GM19395 (cell line): ENCODE measurements at regions not wholly inside any gene's neighbourhood (a gene's known extent, or its start where the extent isn't known, plus 50 kb on each side); places are given as distances from the start of the nearest gene placed in this dataset.
"Not testable (repeated sequence)": the region's sequence is repeated elsewhere in the genome, so short reads cannot be mapped to it uniquely, and the experiment has no call there.

Source experiments
- ATAC-seq: cut with Tn5 transposase; IDR thresholded peaks from one replicate; pipeline ENCODE4 v1.9.1; 2021; ENCODE audit warnings: mild to moderate bottlenecking, moderate library complexity; ENCODE audit not compliant: unreplicated experiment

DNA sequence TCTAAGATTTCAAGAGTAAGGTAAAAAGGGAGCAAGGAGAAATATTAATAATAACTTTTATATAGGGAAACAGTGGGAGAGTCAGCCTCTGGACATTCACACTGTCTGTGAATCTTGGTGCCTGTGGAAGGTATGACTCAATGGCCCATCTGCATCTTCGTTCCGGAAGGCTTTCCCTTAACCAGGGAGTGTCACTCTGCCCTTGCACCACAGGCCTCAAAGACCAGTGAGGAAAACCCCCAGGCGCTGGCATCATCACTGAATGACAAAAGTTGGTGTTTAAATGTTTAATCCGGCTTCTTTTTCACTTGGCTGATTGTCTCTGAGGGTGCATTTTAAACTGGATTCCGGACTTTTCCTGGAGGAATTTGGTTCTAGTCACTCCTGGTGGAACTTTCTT, 522.4 kb upstream of the TLE4 start:
- ATAC-seq, result no peak

DNA sequence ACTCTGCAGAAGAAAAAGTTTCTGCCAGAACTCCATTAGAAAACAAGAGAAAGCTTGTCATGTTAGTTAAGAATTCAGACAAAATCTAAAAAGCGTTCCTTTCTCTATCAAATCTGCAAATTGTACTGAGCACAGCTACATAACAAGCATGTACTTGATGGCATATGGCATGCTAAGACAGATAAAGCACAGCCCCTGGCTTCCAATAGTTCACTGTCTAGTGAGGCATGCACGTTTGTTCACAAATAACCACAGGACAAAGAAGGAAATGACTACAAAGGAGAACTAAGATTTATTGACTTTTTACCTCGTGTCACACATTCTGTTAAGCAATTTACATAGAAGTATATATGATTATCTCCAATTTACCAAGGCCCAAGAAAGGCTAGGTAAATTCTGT, 518.2 kb upstream of the TLE4 start:
- no peak for ATAC-seq

GRCh38 chr9:79054500-79054899, 517.3 kb upstream of the TLE4 start:
- no peak for ATAC-seq

- no peak for ATAC-seq
Measured at GRCh38 chr9:79056041-79056440, 515.7 kb upstream of the TLE4 start.

DNA sequence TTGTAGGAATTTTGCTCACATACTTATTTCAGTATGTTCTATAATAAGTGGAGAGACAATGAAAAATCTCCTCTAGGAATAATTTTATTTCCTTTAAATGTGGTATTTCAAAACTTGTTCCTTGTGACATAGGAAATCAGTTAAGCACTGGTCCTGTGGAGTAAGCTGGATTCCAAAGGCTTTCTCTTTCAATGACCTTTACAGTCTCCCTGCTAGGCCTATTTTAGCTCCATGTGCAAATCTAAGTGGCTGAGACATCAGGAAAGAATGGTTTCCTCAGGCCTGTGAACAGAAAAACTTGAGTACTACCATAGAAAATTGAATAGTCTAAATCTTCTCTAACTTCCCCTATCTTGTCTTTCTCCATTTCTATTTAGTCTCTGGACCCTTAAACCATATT, 514.2 kb upstream of the TLE4 start:
- ATAC-seq, result no peak

- no peak for ATAC-seq
Measured at GRCh38 chr9:79060766-79061165, 511.0 kb upstream of the TLE4 start.

GRCh38 chr9:79061752-79062616, 509.8 kb upstream of the TLE4 start:
- no peak for ATAC-seq

DNA sequence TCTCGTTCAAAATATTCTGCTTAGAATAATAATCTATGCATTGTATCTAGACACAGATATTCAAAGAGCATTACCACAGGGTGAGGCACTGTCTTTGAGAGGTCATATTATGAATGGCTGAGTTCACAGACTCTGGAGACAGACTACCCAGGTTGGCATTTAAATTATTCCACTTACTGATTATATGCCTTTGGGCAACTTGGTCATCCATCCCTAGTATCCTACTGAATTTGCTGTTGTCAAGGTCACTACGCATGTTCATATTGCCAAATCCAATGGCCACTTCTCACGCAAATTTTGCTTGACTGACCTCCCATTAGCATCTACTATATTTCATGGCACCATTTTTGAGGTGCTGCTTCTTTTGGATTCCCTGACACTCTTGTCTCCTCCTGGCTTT, 498.6 kb upstream of the TLE4 start:
- no peak for ATAC-seq

GRCh38 chr9:79080536-79080935, 491.2 kb upstream of the TLE4 start:
- no peak for ATAC-seq

GRCh38 chr9:79083621-79084020, 488.1 kb upstream of the TLE4 start:
- no peak for ATAC-seq

DNA sequence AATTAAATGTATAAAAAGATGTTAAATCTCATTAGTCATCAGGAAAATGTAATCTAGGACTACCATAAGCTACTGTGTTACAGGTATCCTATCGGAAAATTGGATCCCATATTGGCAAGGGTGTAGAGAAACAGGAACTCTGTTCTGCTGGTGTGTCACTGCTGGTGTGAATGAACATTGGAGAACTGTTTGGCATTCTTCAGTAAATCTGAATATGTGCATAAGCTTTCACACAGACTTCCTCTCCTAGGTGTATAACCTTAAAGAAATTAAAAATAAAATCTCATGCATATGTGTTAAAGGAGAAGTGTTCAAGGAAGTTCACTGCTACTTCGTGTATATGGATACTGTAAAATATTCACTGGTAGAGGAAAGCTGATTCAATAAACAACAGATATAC, 484.6 kb upstream of the TLE4 start:
- no peak for ATAC-seq

DNA sequence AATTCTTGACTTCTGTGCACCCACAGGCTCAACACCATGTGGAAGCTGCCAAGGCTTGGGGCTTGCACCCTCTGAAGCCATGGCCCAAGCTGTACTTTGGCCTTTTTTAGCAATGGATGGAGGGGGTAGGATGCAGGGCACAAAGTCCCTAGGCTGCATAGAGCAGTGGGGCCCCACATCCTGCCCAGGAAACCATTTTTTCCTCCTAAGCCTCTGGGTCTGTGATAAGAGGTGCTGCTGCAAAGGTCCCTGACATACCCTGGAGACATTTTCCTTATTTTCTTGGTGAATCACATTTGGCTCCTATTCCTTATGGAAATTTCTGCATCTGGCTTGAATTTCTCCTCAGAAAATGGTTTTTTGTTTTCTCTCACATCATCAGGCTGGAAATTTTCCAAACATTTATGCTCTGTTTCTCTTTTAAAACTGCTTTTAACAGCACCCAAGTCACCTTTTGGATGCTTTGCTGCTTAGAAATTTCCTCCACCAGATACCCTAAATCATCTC, 482.7 kb upstream of the TLE4 start:
- no peak for ATAC-seq

- not testable (repeated sequence) for ATAC-seq
Measured at GRCh38 chr9:79089851-79090250, 481.9 kb upstream of the TLE4 start.

GRCh38 chr9:79103257-79103656, 468.5 kb upstream of the TLE4 start:
- ATAC-seq, result not testable (repeated sequence)

GRCh38 chr9:79104216-79104615, 467.5 kb upstream of the TLE4 start:
- no peak for ATAC-seq

- no peak for ATAC-seq
Measured at GRCh38 chr9:79104951-79105350, 466.8 kb upstream of the TLE4 start.

- no peak for ATAC-seq
Measured at GRCh38 chr9:79107911-79108676, 463.7 kb upstream of the TLE4 start.

DNA sequence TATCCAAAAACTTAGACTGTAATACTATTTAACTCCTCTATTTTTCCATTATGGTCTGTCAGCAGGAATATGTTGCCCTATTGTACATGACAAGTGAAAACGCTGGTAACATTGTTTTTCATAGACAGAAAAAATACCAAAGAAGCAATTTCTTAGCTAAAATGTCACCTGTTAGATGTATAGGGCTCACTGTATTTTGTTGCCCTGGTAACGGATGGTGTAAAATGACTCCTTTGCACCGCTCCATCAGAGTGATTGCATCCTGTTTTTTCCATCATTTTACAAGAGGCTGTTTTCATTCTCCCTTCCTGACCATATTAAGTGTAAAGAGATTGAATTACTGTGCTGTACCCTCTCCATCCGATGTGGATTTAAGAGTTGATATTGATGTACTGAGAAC, 460.1 kb upstream of the TLE4 start:
- ATAC-seq, result no peak

DNA sequence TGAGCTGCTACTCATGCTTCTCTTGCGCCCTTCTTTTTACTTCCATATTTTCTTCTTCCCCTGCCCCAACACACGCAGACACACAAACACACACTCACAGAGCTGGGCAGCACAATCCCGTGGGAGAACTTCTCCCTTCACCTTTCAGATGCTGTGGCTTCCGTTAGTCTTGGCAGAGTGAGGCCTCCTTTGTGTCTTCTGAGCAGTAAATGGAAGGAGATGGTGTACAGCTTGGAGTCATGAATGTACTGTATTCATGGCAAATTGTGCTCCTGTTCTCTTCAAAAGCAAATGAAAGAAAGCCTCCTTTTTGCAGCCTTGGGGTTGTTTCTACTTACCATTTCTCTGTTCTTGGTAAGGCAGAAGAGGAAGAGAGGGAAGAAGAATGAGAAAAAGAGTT, 456.6 kb upstream of the TLE4 start:
- no peak for ATAC-seq

- no peak for ATAC-seq
Measured at GRCh38 chr9:79116041-79116440, 455.7 kb upstream of the TLE4 start.

GRCh38 chr9:79116709-79117108, 455.1 kb upstream of the TLE4 start:
- no peak for ATAC-seq

GRCh38 chr9:79120533-79120932, 451.2 kb upstream of the TLE4 start:
- ATAC-seq, result no peak
